Left ventricle myocardium superior (tissue), 1 donor: ENCODE measurements at regions not wholly inside any gene's neighbourhood (a gene's known extent, or its start where the extent isn't known, plus 50 kb on each side); places are given as distances from the start of the nearest gene placed in this dataset.
A peak's percentile ranks its signal among the peaks of the same experiment; 100 is the strongest.

Experiments used
- ATAC-seq: fragments of 200-7000 bp; cut with Tn5 transposase; one replicate; pipeline ENCODE4 v1.9.1; 2020; ENCODE audit warnings: mild to moderate bottlenecking, moderate library complexity
- DNase-seq: peaks from one replicate; pipeline ENCODE4 v3.0.0-alpha.2; 2020
- intact Hi-C: fragments of 100-400 bp; cut with micrococcal nuclease; formaldehyde crosslinking; loops from one replicate; pipeline ENCODE4 v1.11.0; 2022
- donor health status: DM: no; HTN: yes; CAD: no; lungs with severe emphysema.

DNA sequence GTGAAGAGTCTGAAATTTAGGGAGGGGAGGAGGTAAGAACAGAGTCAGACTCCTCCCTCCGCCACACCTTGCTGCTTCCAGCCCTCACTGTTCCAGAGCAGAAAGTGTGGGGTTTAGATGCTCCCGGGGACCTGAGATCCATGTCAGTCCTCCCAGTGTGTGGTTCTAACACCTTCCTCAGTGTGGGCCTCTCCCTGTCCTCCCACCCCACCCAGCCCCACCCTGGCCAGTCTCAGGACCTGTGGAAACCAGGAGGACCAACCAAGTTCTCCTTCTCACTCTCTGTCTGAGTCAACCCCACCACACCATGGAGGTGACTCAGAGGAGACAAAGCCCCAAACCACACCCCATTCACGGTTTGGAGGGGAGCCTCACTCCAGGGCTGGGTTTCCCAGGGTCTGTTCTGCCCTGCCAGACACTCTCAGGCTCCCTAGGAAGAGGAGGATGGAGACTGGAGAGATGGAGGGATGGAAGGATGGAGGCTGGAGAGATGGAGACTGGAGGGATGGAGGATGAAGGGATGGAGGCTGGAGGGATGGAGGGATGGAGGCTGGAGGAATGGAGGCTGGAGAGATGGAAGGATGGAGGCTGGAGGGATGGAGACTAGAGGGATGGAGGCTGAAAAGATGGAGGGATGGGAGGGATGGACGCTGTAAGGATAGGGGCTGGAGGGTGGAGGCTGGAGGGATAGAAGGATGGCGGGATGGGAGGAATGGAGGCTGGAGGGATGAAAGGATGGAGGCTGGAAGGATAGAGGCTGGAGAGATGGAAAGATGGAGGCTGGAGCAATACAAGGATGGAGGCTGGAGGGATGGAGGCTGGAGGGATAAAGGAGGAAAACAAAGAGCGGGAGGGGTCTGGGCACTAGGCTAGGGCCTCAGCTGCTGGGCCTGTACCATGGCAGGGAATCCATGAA, 100.9 kb upstream of the RUNX3 start:
- DNase-seq (no peak), ATAC-seq (no peak)
- intact Hi-C loops, result no loop called here

DNA sequence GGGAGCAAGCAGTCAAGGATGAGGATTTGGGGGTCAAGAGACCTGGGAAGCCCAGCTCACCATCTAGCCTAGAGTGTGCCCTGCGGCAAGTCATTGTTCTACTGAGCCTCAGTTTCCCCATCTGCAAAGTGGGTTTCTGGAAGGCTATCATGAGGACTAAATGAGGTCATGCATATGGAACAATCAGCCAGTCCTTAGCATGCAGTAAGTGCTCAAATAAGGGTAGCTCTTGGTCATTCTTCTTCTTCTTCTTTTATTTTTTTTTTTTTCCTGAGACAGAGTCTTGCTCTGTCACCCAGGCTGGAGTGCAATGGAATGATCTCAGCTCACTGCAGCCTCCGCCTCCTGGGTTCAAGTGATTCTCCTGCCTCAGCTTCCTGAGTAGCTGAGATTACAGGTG, 99.9 kb upstream of the RUNX3 start:
- no peak for ATAC-seq
- no peak for DNase-seq
- intact Hi-C loops, result no loop called here

DNA sequence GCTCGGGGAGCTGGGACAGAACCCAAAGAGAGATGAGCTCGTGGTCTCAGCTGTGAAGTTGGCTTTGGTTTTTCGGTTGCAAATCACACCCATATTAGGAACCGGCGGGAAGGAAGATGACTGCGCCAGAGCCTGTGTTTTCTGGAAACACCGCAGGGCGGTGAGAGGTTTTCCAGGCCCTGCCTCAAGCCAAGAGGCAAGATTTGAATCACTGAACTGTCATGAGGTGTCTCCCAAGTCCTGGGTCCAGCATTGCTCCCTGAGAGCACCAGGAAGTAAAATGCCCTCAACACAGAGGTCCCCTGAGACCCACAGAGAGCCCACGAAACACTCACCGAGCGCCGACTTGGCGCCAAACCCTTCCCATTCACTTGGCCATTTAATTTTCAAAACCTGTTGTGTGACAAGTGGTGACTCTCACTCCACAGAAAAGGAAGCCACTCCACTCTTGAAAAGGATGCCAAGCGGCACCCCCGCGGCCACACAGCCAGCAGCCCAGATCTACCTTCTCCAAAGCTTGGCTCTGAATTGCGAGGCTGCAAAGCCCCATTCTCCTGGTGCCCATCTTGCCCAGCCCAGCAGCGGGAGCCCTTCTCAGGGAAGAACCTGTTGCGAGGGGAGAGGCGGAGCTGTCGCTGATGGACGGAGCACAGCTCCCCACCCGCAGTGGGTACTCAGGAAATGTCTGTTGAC, 99.0 kb upstream of the RUNX3 start:
- intact Hi-C loops, result no loop called here
- DNase-seq, result no peak
- no peak for ATAC-seq

DNA sequence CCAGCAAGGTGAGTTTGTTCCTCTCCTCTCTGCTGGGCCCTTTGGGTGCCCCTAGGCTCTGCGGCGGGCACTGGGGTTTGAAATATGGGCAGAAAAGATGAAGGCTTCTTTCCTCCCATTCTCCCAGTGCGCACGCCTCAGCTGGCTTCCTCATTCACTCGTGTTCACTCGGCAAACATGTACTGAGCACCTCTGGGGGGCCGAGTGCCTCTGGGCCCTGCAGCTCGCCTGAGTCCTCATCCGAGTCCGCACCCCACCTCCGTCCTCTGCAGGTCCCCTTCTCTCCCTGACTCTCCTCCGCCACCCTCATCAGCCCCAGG, 98.5 kb upstream of the RUNX3 start:
- intact Hi-C loops, result no loop called here
- DNase-seq, result no peak
- no peak for ATAC-seq

DNA sequence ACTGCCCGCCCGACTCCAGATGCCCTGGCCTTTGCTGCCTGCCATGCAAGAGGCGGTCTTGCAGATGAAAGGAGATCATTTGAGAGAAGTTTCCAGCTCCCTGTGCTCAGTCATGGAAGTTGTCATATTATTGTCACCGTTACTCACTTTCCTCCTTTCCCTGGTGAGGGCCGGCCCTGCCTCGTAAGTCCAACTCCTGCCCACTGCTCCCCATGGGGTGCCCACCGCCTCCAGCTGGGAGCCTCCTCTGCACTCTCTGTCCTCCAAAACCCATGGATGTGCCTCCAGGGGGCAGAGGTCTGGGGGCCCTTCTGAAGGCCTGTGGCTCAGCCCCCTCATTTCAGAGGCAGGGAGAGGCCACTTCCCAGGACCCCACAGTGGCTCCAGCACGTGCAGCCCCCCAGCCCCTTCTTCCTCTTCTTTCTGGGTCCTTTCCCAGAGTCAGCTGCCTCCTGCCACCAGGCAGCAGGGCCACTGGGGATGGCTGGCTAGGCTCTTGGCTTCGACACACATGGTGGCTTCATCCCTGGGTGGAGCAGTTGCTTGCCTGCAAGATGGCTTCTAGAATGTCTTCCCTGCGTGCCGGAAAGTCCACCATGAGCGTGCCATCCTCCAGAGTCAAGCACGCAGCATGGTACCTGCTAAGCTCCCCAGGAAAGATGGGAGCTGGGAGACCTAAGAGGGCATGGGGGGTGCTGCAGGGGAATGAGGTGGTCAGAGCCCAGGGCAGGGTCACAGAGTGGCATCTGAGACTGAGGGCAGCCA, 97.9 kb upstream of the RUNX3 start:
- ATAC-seq, result no peak
- no peak for DNase-seq
- intact Hi-C loops, result no loop called here

DNA sequence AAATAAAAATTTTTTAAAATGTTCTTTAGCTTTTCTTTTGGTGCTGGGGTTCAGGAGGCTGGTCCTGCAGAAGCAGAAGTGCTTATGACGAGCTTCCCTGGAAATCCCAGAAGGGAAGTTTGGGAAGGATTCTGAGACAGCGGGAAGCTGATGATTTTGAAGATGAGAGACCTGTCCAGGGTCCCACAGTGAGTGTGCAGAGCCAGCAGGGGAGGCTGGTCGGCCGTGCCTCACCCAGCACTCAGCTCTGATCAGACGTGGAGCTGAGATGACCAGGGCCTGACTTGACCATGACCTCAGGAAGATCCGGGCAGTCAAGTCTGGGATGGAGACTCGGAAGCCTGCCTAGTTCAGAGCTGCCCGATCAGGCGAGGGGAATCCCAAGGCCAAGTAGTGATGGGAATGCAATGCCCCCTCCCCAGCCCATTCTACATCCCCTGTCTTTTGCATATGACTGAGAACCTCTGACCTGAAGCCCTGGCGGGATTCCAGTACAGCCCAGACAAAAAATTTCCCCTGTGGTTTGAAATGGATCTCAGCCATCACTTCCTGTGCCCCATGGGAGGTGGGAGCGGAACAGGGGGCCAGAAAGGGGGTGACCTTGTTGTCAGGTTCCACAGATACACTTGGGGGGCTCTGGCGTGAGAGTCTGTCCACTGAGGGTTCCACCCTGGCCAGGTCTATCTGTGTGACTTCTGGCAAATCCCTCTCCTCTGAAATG, 96.8 kb upstream of the RUNX3 start:
- intact Hi-C loops, result no loop called here
- ATAC-seq (no peak), DNase-seq (no peak)

DNA sequence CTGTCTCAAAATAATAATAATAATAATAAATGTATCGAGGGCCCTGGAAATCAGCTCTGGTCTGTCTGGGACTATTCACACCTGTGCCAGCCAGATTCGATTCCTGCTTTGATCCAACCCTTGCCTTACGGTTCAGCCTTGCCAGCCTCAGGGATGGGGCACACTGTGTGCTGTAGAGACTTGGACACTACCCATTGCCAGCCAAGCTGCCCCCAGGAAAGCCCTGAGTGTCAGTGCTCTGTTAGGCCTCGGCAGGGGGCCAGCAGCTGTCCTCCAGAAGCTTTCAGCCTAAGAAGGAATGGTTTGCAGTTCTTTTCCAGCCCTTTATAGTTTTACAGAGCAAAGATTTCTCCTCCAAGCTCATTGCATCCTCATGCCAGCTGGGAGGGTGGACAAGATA, 96.2 kb upstream of the RUNX3 start:
- ATAC-seq, result no peak
- intact Hi-C loops, result no loop called here

DNA sequence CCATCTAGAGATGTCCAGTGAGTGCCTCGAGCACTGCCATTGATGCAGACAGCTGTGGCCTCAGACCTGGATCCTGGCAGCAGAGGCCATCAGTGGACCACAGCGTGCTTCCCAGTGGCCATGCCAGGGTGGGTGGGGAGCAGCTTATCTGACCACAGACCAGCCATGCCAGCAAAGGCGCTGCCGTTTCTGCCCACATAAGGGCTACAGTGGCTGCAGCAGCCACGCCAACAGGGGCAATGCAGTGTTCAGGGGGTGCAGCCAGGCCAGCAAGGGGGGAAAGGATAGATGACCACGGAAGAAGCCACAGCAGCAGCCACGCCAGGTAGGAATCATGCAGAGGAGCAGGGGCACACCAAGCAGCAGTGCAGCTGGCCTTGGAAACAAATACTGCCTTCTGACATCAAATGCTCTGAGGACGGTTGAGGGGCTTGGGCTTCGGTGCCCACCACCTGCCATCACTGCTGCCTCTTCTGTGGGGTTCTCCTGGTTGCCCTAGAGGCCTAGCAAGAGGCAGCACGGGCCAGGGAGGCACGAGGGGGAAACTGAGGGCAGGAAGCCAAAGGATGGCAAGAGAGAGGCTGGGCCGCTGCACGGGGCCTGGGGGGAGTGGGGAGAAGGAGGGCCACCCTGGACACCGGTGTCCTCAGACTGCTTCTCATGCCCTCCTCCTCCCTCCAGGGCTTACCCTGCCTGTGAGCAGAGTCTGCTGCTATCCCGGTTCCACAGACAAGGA, 94.7 kb upstream of the RUNX3 start:
- DNase-seq, result peak; percentile 19
- ATAC-seq, result no peak
- intact Hi-C loops, result no loop called here

More for the DNA sequence above, 96.2 kb upstream of the RUNX3 start:
- DNase-seq, result no peak

DNA sequence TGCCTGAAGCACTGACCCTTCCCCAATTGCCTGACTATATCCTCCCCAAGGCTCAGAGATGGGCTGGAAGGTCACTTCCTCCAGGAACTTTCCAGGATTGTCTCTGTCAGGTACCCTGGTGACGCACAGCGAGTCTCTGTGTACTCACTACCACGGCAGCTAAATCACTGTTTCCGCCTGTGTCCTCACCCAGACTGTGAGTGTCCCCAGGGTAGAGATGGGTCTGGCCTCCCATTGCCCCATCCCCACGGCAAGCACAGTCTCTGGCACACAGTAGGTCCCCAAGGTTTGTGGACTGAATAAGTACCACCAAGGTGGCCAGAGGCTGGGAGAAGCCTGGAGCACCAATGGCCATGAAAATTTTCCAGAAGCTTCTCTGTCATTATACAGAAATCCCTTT, 93.8 kb upstream of the RUNX3 start:
- no peak for ATAC-seq
- DNase-seq, result no peak
- intact Hi-C loops, result no loop called here

DNA sequence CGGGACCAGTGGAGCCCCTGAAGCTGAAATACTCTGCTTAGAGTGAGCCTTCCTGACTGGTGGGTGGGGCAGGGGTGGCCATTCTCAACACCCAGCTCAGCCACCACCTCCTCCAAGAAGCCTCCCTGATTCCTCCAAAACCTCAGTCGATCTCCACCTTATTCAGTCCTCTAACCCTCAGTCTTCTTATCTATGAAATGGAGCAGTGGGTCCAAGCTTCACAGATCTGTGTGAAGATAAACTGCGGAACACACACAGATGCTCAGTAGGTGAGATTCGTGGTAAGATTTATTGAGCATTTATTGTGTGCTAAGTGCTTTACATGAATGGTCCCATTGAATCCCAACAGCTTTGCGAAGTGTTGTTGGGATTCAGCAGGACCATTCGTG, 93.1 kb upstream of the RUNX3 start:
- DNase-seq (no peak), ATAC-seq (no peak)
- intact Hi-C loops, result no loop called here

DNA sequence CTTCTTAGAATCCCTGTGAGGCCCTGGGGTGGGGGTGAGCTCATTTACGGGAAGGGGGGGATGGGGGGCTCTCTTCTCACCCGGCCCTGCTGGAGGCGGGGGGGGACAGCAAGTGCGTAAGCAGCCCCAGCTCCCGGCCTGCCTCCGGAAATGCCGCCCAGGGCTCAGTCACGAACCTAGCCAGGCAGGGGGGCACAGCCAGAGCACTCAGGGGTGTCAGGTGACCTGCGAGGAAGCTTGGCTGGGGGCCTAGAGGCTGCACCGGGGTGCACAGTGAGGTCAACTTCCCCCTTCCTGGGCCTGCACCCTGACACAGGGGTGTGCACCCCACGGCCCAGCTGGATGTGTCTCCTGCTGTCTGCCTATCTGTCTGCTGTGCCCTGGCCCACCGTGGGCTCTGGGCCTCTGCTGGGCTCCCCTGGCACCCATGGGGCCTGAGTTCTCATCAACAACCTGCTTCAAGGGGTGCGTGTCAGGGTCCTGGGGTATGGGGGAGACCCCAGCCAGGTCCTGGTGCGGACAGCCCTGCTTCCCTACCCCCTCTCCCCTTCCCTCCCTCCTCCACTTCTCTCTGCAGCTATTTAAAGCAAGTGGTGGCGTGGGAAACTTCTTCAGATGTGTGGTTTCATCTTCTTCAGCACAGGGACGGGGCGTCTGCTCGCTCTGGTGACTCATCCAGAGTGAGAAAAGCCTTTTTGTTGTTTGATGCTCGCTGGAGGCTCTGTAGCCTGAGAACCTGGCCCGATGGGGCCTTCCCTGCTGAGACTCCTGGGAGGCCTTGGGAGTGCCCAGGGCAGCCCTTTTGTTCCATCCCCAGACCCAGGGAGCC, 92.5 kb upstream of the RUNX3 start:
- DNase-seq, result peak; percentile 55
- ATAC-seq, result peak; percentile 72
- intact Hi-C loops, result no loop called here

DNA sequence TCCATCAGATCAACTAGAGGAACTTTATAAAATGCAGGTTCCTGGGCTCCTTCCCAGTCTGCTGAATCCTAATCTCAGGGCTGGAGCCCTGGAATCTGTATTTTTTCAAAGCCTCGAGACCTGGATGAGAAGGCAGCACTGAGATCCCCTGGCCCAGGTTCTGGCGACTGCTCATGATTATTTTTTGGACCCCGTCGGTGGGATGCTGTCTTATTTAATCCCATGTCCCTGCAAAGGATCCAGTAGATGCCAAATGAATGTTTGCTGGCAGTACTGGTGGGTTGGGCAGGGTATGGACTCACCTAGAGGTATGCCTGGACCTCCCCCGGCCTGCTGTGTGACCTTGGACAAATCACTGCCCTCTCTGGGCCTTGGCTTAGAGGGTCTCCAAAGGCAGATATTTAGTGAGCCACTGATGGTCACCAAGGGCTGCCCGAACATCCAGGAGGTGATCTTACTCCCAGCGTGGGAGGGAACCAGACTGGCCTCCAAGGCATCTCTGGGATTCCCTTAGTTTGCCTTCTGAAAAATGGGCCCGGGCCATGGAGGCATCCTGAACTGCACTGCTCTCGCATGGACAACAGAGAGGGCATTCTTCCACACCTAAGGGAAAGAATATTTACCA, 91.6 kb upstream of the RUNX3 start:
- intact Hi-C loops, result no loop called here
- ATAC-seq (no peak), DNase-seq (no peak)

DNA sequence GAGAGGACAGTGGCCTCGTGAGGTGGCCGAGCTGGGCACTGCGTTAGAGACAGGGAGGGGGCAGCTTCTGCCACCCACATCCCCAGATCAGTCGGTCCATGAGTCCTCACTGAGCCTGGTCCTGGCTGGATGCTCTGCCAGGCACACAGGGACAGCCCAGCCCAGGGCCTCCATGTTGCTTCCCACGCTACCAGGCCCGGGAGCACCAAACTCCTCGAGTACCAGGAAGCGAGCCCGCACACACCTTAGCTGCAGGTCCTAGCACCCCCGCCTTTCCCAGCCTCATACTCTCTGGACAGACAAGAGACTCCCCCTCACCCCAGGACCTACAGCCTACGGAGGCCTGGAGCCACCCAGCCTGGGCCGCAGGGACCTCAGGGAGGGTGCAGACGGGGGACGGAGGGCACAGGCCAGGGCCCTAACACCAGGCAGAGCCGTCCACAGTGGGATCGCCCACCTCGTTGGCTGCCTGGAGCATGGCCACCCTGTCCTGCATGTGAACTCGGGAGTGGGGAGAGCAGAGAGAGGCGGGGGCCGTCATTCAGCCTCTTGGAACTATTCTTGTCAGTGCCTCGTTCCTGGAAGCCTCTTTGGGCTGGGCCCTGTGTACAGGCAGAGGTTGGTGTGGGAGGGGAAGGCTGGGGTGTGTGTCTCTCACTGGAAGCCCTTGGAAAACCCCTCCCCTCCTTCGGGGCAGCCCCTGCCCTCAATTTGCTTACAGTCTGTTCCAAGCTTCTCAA, 90.9 kb upstream of the RUNX3 start:
- no peak for ATAC-seq
- intact Hi-C loops, result no loop called here
- DNase-seq, result peak; percentile 22

DNA sequence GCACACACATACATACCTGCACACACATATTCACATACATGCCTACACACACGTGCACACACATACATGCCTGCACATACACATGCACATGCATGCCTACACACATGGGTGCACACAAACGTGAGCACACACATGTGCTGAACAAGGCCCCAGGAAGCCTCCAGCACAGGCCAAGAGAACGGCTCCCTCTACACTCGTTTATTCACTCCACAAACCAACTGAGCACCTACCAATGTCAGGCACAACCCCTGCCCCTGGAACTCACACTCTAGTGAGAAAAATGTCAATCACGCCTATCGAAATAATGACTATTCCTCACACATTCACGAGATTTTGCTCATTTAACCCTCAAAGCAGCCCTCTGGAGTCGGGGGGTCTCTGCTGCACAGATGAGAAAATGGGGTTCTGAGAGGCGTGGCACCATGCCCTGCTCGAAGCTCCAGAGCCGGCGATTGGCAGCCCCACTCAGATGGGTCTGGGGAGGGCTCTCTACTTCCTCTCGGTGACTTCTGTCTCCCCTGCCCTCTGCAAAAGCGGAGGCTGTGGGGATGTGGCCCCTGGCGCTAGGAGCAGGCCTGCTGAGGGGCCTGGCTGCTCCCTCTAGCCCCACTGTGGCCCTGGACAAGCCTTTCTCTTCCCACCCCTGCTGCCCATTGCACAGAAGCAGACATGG, 90.2 kb upstream of the RUNX3 start:
- DNase-seq, result peak; percentile 21
- ATAC-seq, result no peak
- intact Hi-C loops, result no loop called here

DNA sequence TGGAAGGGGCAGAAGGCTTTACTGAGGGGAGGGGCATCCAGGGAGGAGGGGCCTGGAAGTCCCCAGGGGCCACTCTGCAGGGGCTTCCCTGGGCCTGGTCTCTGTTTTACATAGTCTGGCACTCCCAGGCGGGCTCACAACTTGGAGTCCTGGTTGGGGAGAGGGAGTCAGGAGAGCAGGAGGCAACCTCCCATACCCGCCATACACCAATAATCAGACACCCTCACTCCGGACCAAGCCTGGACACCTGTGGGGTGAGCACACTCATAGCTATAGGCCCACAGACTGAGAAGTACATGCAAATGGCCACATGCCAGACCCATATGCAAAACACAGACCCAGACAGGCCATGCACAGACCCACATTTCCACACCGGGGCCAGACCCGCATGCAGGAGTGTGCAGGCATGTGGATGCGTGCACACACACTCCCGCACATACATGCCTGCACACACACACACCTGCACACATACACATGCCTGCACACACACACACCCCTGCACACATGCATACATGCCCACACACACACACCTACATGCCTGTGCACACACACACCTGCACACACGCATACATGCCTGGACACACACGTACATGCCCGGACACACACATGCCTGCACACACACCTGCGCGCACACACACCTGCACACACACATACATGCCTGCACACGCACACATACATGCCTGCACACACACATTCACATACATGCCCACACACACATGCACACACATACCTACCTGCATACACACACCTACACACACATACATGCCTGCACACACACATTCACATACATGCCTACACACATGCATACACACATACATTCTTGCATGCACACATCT, 89.5 kb upstream of the RUNX3 start:
- intact Hi-C loops, result no loop called here
- peak; percentile 12 for DNase-seq
- no peak for ATAC-seq

DNA sequence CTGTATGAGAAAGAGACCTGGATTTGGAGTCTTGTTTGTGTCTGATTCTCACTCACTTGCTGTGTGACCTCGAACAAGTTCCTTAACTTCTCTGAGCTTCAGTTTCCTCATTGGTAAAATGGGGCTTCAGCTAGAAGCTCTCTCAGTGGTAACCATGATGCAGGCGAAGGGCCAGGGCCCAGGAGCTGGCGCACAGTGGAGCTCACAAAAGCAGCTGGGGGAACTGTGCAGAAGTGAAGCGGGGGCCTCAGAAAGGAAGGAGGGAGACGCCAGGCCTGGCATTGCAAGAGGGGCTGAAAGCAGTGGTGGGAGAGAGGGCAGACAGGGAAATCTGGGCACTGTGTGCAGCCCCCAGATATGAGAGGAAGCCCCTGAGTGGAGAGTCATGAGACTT, 88.9 kb upstream of the RUNX3 start:
- ATAC-seq, result no peak
- no peak for DNase-seq
- intact Hi-C loops, result no loop called here
